H1 (cell line): ENCODE measurements at regions not wholly inside any gene's neighbourhood (a gene's known extent, or its start where the extent isn't known, plus 50 kb on each side); places are given as distances from the start of the nearest gene placed in this dataset.

Experiments
- CTCF ChIA-PET: fragments of 300-600 bp; sonication (Branson Sonifier 250); formaldehyde crosslinking; loops from one replicate; lab custom pipeline; 2021; ENCODE audit not compliant: partially characterized antibody; lab: Charles Lee
- POLR2A ChIA-PET: fragments of 300-600 bp; sonication (Branson Sonifier 250); formaldehyde crosslinking; loops from one replicate; lab custom pipeline; 2021; ENCODE audit warnings: inconsistent platforms; ENCODE audit not compliant: partially characterized antibody; lab: Charles Lee
- DNase-seq, 2 experiments: peaks; one replicate each; pipeline versions ENCODE4 v3.0.0 to v3.0.0-alpha.2; 2010 to 2022; ENCODE audit warnings: low spot score in 2 of 2, low read depth in 1 of 2, mixed read lengths in 1 of 2
- FAIRE-seq: peaks from 2 replicates; lab custom pipeline; 2011; peaks lifted over from hg19 to GRCh38; lab: Jason Lieb, UNC
- H2AFZ ChIP-seq: 2 replicates; pipeline ENCODE4 v1.8.1; 2012; ENCODE audit warnings: low read length, inconsistent platforms
- H2AK5ac ChIP-seq: 2 replicates; pipeline ENCODE4 v1.6.1; 2013; ENCODE audit warnings: low read depth, low read length
- H2BK120ac ChIP-seq: replicated peaks from 2 replicates; pipeline ENCODE3; 2013; ENCODE audit warnings: low read depth, low read length, inconsistent platforms
- H2BK12ac ChIP-seq: 2 replicates; pipeline ENCODE4 v1.6.1; 2013; ENCODE audit warnings: low read depth, low read length
- H2BK15ac ChIP-seq: 2 replicates; pipeline ENCODE4 v1.6.1; 2013; ENCODE audit warnings: low read length
- H2BK20ac ChIP-seq: 2 replicates; pipeline ENCODE4 v1.6.1; 2013; ENCODE audit warnings: low read length
- H2BK5ac ChIP-seq: 2 replicates; pipeline ENCODE4 v1.6.1; 2013; ENCODE audit warnings: low read depth, low read length
- H3K14ac ChIP-seq: 2 replicates; pipeline ENCODE4 v1.6.1; 2013; ENCODE audit warnings: inconsistent platforms; ENCODE audit not compliant: insufficient read length
- H3K18ac ChIP-seq: 2 replicates; pipeline ENCODE4 v1.6.1; 2013; ENCODE audit warnings: low read length; ENCODE audit errors: extremely low read depth
- H3K23ac ChIP-seq: 2 replicates; pipeline ENCODE4 v1.6.1; 2013; ENCODE audit warnings: inconsistent platforms; ENCODE audit not compliant: insufficient read length
- H3K23me2 ChIP-seq: 2 replicates; pipeline ENCODE4 v1.6.1; 2013; ENCODE audit warnings: low read depth, low read length
- H3K27ac ChIP-seq: 2 replicates; pipeline ENCODE4 v1.6.1; 2011; ENCODE audit warnings: low read depth, low read length, inconsistent platforms
- H3K27me3 ChIP-seq, 4 experiments: replicated peaks in 1 of 4; 1 replicate in 1 of 4; 2 replicates in 3 of 4; pipeline versions ENCODE4 v1.6.1 to v1.8.1; 2011 to 2013; ENCODE audit warnings: low read length in 3 of 4, mild to moderate bottlenecking in 3 of 4, inconsistent platforms in 2 of 4, mixed read lengths in 2 of 4, moderate library complexity in 1 of 4; ENCODE audit not compliant: control insufficient read depth in 3 of 4, insufficient read depth in 3 of 4; ENCODE audit errors: extremely low read depth in 1 of 4
- H3K36me3 ChIP-seq, 4 experiments: 2 replicates each; pipeline versions ENCODE4 v1.6.1 to v1.8.1; 2011 to 2013; ENCODE audit warnings: mild to moderate bottlenecking in 4 of 4, low read length in 3 of 4, moderate library complexity in 2 of 4, control low read depth in 1 of 4, inconsistent platforms in 1 of 4; ENCODE audit not compliant: insufficient read depth in 4 of 4, control insufficient read depth in 2 of 4
- H3K4ac ChIP-seq: replicated peaks from 2 replicates; pipeline ENCODE3; 2013; ENCODE audit warnings: low read length, low read depth, mixed read lengths, inconsistent platforms; ENCODE audit not compliant: insufficient read length
- H3K4me1 ChIP-seq, 4 experiments: replicated peaks in 1 of 4; 1 replicate in 1 of 4; 2 replicates in 3 of 4; pipeline versions ENCODE4 v1.6.1 to v1.8.1; 2011 to 2013; ENCODE audit warnings: low read length in 3 of 4, inconsistent platforms in 2 of 4, mixed read lengths in 1 of 4; ENCODE audit not compliant: insufficient read depth in 4 of 4, control insufficient read depth in 3 of 4
- H3K4me2 ChIP-seq, 2 experiments: 2 replicates each; pipeline versions ENCODE4 v1.6.1 to v1.8.1; 2011 to 2013; ENCODE audit warnings: low read depth in 2 of 2, low read length in 2 of 2, control low read depth in 1 of 2, inconsistent platforms in 1 of 2, mild to moderate bottlenecking in 1 of 2; ENCODE audit not compliant: insufficient read depth in 1 of 2
- H3K4me3 ChIP-seq, 4 experiments: fragments of 200-600, 300-600 bp in 1 of 4; sonication (generic), shearing (Covaris generic), sonication (Bioruptor Twin) in 1 of 4; 2 replicates each; pipeline versions ENCODE4 v1.5.1 to v1.8.1; 2011 to 2016; ENCODE audit warnings: low read length in 4 of 4, low read depth in 3 of 4, control low read depth in 2 of 4, inconsistent platforms in 2 of 4, mild to moderate bottlenecking in 2 of 4, mixed read lengths in 1 of 4, moderate library complexity in 1 of 4; ENCODE audit not compliant: insufficient read depth in 2 of 4; ENCODE audit errors: extremely low read depth in 1 of 4
- H3K56ac ChIP-seq: replicated peaks from 2 replicates; pipeline ENCODE3; 2013; ENCODE audit warnings: low read depth, mild to moderate bottlenecking, mixed read lengths, low read length, inconsistent platforms; ENCODE audit not compliant: insufficient read length
- H3K79me1 ChIP-seq: 2 replicates; pipeline ENCODE4 v1.6.1; 2013; ENCODE audit warnings: low read depth, low read length, control low read depth
- H3K79me2 ChIP-seq, 2 experiments: 2 replicates each; pipeline versions ENCODE4 v1.6.1 to v1.8.1; 2012 to 2013; ENCODE audit warnings: low read length in 2 of 2, mild to moderate bottlenecking in 2 of 2, inconsistent platforms in 1 of 2; ENCODE audit not compliant: insufficient read depth in 2 of 2, control insufficient read depth in 1 of 2
- H3K9ac ChIP-seq, 4 experiments: replicated peaks in 1 of 4; 1 replicate in 1 of 4; 2 replicates in 3 of 4; pipeline versions ENCODE4 v1.6.1 to v1.8.1; 2011 to 2013; ENCODE audit warnings: low read depth in 3 of 4, low read length in 3 of 4, control low read depth in 2 of 4, mild to moderate bottlenecking in 2 of 4, moderate library complexity in 2 of 4, inconsistent platforms in 1 of 4; ENCODE audit errors: extremely low read depth in 1 of 4
- H3K9me3 ChIP-seq, 2 experiments: 2 replicates each; pipeline versions ENCODE4 v1.6.1 to v1.8.1; 2012 to 2013; ENCODE audit warnings: mild to moderate bottlenecking in 2 of 2, moderate library complexity in 2 of 2, control low read depth in 1 of 2, inconsistent platforms in 1 of 2, low read depth in 1 of 2, low read length in 1 of 2, mixed read lengths in 1 of 2; ENCODE audit not compliant: insufficient read depth in 2 of 2
- H4K20me1 ChIP-seq, 2 experiments: replicated peaks in 1 of 2; 2 replicates each; pipeline versions ENCODE3 to v1.8.1; 2011 to 2013; ENCODE audit warnings: inconsistent platforms in 2 of 2, low read length in 2 of 2, mild to moderate bottlenecking in 1 of 2; ENCODE audit not compliant: insufficient read depth in 2 of 2, control insufficient read depth in 1 of 2
- H4K5ac ChIP-seq: 2 replicates; pipeline ENCODE4 v1.6.1; 2013; ENCODE audit warnings: low read length, low read depth, mixed read lengths, inconsistent platforms; ENCODE audit not compliant: insufficient read length
- H4K8ac ChIP-seq: 2 replicates; pipeline ENCODE4 v1.8.0; 2013; ENCODE audit warnings: mild to moderate bottlenecking, moderate library complexity, low read length, inconsistent platforms; ENCODE audit not compliant: insufficient read depth; ENCODE audit errors: extremely low read depth
- H4K91ac ChIP-seq: replicated peaks from 2 replicates; pipeline ENCODE3; 2013; ENCODE audit warnings: low read length, mixed read lengths, inconsistent platforms; ENCODE audit not compliant: insufficient read length
- ASH2L ChIP-seq: fragments of 200-600, 300-600 bp; sonication (generic); IDR thresholded peaks from one replicate; pipeline ENCODE4 v1.7.1; 2017; ENCODE audit warnings: low read length
- KDM1A ChIP-seq: fragments of 200-600, 300-600 bp; sonication (generic); IDR thresholded peaks from 2 replicates; pipeline ENCODE4 v1.7.1; 2016; ENCODE audit warnings: mild to moderate bottlenecking, low read length, borderline replicate concordance
- NANOG ChIP-seq: IDR thresholded peaks from 2 replicates; pipeline ENCODE4 v1.6.1; 2011; ENCODE audit warnings: low read length, low read depth, mild to moderate bottlenecking, inconsistent platforms; ENCODE audit not compliant: insufficient read depth, poor library complexity, severe bottlenecking
- POU5F1 ChIP-seq: IDR thresholded peaks from 2 replicates; pipeline ENCODE4 v1.6.1; 2011; ENCODE audit warnings: low read depth, mild to moderate bottlenecking, low read length, moderate library complexity
- SIRT6 ChIP-seq: IDR thresholded peaks from one replicate; pipeline ENCODE4 v1.7.1; 2012; ENCODE audit warnings: low read length, inconsistent platforms
- TBP ChIP-seq: IDR thresholded peaks from 2 replicates; pipeline ENCODE4 v1.6.1; 2011; ENCODE audit warnings: low read depth, low read length, improper control_type of control experiment
- WGBS, 2 experiments: shearing (Covaris generic) in 1 of 2; methylation state at CpG; one replicate each; pipeline versions ENCODE4 v1.1.6 to v1.1.7; 2013 to 2015; ENCODE audit warnings: low lambda C conversion rate in 2 of 2, mixed read lengths in 2 of 2, inconsistent platforms in 1 of 2, low coverage in 1 of 2, missing lambda C conversion rate in 1 of 2; ENCODE audit not compliant: insufficient replicate concordance in 2 of 2, insufficient coverage in 1 of 2, insufficient read length in 1 of 2; ENCODE audit errors: extremely low coverage in 1 of 2, missing lambda C conversion rate in 1 of 2; 5-methylcytosine and 5-hydroxymethylcytosine counted together

DNA sequence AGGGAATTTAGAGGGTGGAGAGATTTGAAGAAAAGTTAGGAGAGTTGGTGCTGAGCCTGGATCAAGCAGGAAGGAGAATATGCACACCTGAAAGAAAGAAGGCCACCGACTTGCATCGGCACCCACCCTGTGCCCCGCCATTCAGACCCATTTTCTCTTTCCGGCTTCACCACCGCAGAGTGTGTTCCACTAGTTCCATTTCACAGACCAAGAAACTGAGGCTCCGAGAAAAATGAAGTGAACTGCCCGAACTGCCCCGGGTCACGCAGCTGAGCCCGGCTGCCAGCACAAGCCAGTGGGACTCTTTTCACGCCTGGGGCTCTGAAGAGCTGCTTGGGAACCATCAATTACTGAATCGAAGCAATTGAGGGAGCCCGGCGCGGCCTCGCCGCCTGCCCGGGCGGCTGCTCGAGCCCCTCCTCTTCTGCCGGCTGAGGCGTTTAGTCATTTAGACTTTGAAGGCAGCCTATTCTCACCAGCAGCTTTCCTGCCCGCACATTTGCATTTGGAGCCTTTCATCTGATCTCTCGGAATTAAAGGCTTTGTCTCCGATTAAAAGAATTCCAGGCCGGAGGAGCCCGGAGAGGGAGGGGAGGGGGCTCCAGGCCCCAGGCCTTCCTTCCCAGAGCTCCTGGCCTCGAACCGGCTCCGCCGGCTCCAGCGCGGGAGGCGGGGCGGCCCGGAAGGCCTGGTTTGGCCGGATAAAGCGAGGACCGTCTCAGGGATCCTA is 140.2 kb upstream of the PJA1 start:
- H3K4me3 ChIP-seq: peak overlapping the region in 2 of 4 experiments; percentile 12 to 49; a peak in 3 of 8 replicates
- H3K27ac ChIP-seq: no peak overlapping the region
- H2AFZ ChIP-seq: no peak overlapping the region

More for the DNA sequence above, 140.2 kb upstream of the PJA1 start:
- no peaks in the 10 kb centered on the region for H3K36me3 ChIP-seq
- POLR2A ChIA-PET: interaction anchor here (1.2 kb wide), 1 partner anchor 20 kb away, joined by 3 read pairs; no protein-coding TSS in a partner anchor
- H3K23me2 ChIP-seq: no peaks in the 10 kb centered on the region
- H3K79me1 ChIP-seq: no peaks in the 10 kb centered on the region
- no peak overlapping the region for H2BK20ac ChIP-seq
- H2BK120ac ChIP-seq: no peak overlapping the region
- peak overlapping the region; percentile 25; the same call in 1 of the 2 replicates for H4K8ac ChIP-seq
- DNase-seq: peak; percentile 60 to 67
- H3K4me2 ChIP-seq: peak overlapping the region; percentile 36 to 47
- 2% methylated on average over 24 of the region's 39 CpGs; no CpG with 5 or more reads in 1 of the 2 experiments for WGBS, 2 experiments
- FAIRE-seq: peak; percentile 81
- TF ChIP-seq KDM1A (peak; percentile 95), SIRT6 (no peak), ASH2L (peak; percentile 19), TBP (peak; percentile 33; the same call in 1 of the 2 replicates), NANOG (peak; percentile 56), POU5F1 (no peak)
- no peak overlapping the region for H2BK5ac ChIP-seq
- no peaks in the 10 kb centered on the region for H4K20me1 ChIP-seq
- H3K9me3 ChIP-seq: no peaks in the 10 kb centered on the region
- H4K91ac ChIP-seq: no peak overlapping the region
- H3K14ac ChIP-seq: no peak overlapping the region
- peak overlapping the region; percentile 61 for H4K5ac ChIP-seq
- no peak overlapping the region for H3K9ac ChIP-seq
- H3K4me1 ChIP-seq: peaks cover 1 to 19% (median 6%) of the 10 kb centered on the region in 4 experiments; a peak in 5 of 7 replicates
- no peak overlapping the region for H3K56ac ChIP-seq
- H3K18ac ChIP-seq: no peak overlapping the region
- no peaks in the 10 kb centered on the region for H3K27me3 ChIP-seq
- no peak overlapping the region for H3K4ac ChIP-seq
- CTCF ChIA-PET: interaction anchor here (1.3 to 5.2 kb wide), 3 partner anchors 17 to 81 kb away, joined by 4 to 22 read pairs (median 4); no protein-coding TSS in a partner anchor
- H3K79me2 ChIP-seq: no peaks in the 10 kb centered on the region
- H2BK15ac ChIP-seq: no peak overlapping the region
- H2AK5ac ChIP-seq: no peak overlapping the region
- H2BK12ac ChIP-seq: 0 out of 2 replicates have a peak overlapping the region, but pooled peaks have one; percentile 9
- H3K23ac ChIP-seq: no peak overlapping the region
